PFSK-1 (cell line): ENCODE measurements at regions not wholly inside any gene's neighbourhood (a gene's known extent, or its start where the extent isn't known, plus 50 kb on each side); places are given as distances from the start of the nearest gene placed in this dataset.

Experiments used
- FOXP2 ChIP-seq: optimal IDR thresholded peaks from 2 replicates; pipeline ENCODE3; 2011; ENCODE audit warnings: borderline replicate concordance, control low read depth, inconsistent platforms; ENCODE audit not compliant: insufficient read depth; ENCODE audit errors: extremely low read length, extremely low read depth
- POLR2AphosphoS5 ChIP-seq: IDR thresholded peaks from 2 replicates; pipeline ENCODE4 v1.6.1; 2012; ENCODE audit warnings: low read depth, mild to moderate bottlenecking, control low read depth, low read length, moderate library complexity
- REST ChIP-seq, 2 experiments: IDR thresholded peaks; 2 replicates each; pipeline versions ENCODE4 v1.6.1 to v1.8.0; 2011 to 2012; ENCODE audit warnings: low read depth in 2 of 2, low read length in 2 of 2, control low read depth in 1 of 2, inconsistent platforms in 1 of 2, mild to moderate bottlenecking in 1 of 2, moderate library complexity in 1 of 2; ENCODE audit not compliant: insufficient read depth in 1 of 2
- SIN3A ChIP-seq: IDR thresholded peaks from 2 replicates; pipeline ENCODE4 v1.6.1; 2012; ENCODE audit warnings: mild to moderate bottlenecking, low read length, moderate library complexity, borderline replicate concordance; ENCODE audit not compliant: insufficient read depth
- TAF1 ChIP-seq: IDR thresholded peaks from 2 replicates; pipeline ENCODE4 v1.6.1; 2012; ENCODE audit warnings: low read length, control low read depth, borderline replicate concordance; ENCODE audit not compliant: insufficient read depth

- TF ChIP-seq SIN3A (no peak), POLR2AphosphoS5 (no peak), REST (IDR thresholded peaks at IDR 0.05; ENCODE audit: insufficient read depth in 1 of 2, low read depth in 2 of 2, low read length in 2 of 2) (no peak), TAF1 (no peak), FOXP2 (no peak)
These were observed 109.0 kb downstream of the JCAD start for GRCh38 chr10:29950391-29950790.
